GM23338 (cell line): ENCODE measurements at regions not wholly inside any gene's neighbourhood (a gene's known extent, or its start where the extent isn't known, plus 50 kb on each side); places are given as distances from the start of the nearest gene placed in this dataset.

Experiments used
- ATAC-seq: fragments of 200-7000 bp; cut with Tn5 transposase; 3 replicates; pipeline ENCODE4 v1.9.1; 2020
- DNase-seq: peaks from one replicate; pipeline ENCODE4 v3.0.0-alpha.2; 2015; ENCODE audit warnings: low spot score
- H2AFZ ChIP-seq: fragments of 200-600 bp; sonication (generic); 2 replicates; pipeline ENCODE4 v1.8.0; 2016; ENCODE audit warnings: antibody characterized with exemption, mild to moderate bottlenecking, moderate library complexity
- H3F3A ChIP-seq: fragments of 200-600 bp; sonication (generic); replicated peaks from 2 replicates; pipeline ENCODE4 v1.8.0; 2017; ENCODE audit warnings: antibody characterized with exemption, mixed run types, low read depth
- H3K27ac ChIP-seq: fragments of 200-600 bp; sonication (generic); 2 replicates; pipeline ENCODE4 v1.6.1; 2016; ENCODE audit warnings: low read depth
- H3K27me3 ChIP-seq: fragments of 200-600 bp; sonication (generic); 2 replicates; pipeline ENCODE4 v1.8.0; 2016; ENCODE audit warnings: mild to moderate bottlenecking, mixed run types, moderate library complexity; ENCODE audit not compliant: insufficient read depth
- H3K36me3 ChIP-seq: fragments of 200-600 bp; sonication (generic); 2 replicates; pipeline ENCODE4 v1.8.0; 2016; ENCODE audit warnings: mild to moderate bottlenecking; ENCODE audit not compliant: insufficient read depth
- H3K4me1 ChIP-seq: fragments of 200-600 bp; sonication (generic); 2 replicates; pipeline ENCODE4 v1.8.0; 2016; ENCODE audit warnings: mild to moderate bottlenecking, moderate library complexity; ENCODE audit not compliant: insufficient read depth
- H3K4me2 ChIP-seq: fragments of 200-600 bp; sonication (generic); 2 replicates; pipeline ENCODE4 v1.7.1; 2017; ENCODE audit warnings: mixed run types
- H3K4me3 ChIP-seq: fragments of 200-600 bp; sonication (generic); 2 replicates; pipeline ENCODE4 v1.6.1; 2016; ENCODE audit warnings: mixed run types
- H3K79me2 ChIP-seq: fragments of 200-600 bp; sonication (generic); replicated peaks from 2 replicates; pipeline ENCODE4 v1.8.0; 2017; ENCODE audit warnings: mild to moderate bottlenecking; ENCODE audit not compliant: insufficient read depth
- H3K9me2 ChIP-seq: fragments of 200-600 bp; sonication (generic); 2 replicates; pipeline ENCODE4 v1.8.0; 2017; ENCODE audit not compliant: insufficient read depth
- H4K20me1 ChIP-seq: fragments of 200-600 bp; sonication (generic); replicated peaks from 2 replicates; pipeline ENCODE4 v1.8.0; 2017; ENCODE audit warnings: mild to moderate bottlenecking; ENCODE audit not compliant: insufficient read depth
- H3K27ac Mint-ChIP-seq: 2 replicates; pipeline ENCODE4 v1.8.0; 2020; ENCODE audit warnings: inconsistent platforms, mild to moderate bottlenecking, moderate library complexity, mixed read lengths
- H3K27me3 Mint-ChIP-seq: 3 replicates; pipeline ENCODE4 v1.8.0; 2022; ENCODE audit warnings: low read depth, mild to moderate bottlenecking, moderate library complexity, mixed read lengths, inconsistent platforms; ENCODE audit not compliant: insufficient read depth, poor library complexity
- H3K36me3 Mint-ChIP-seq: 3 replicates; pipeline ENCODE4 v1.8.0; 2021; ENCODE audit warnings: low read depth, mild to moderate bottlenecking, inconsistent platforms, moderate library complexity, mixed read lengths
- H3K4me1 Mint-ChIP-seq: 3 replicates; pipeline ENCODE4 v1.8.0; 2020; ENCODE audit warnings: mild to moderate bottlenecking, inconsistent platforms, mixed read lengths
- H3K4me3 Mint-ChIP-seq: 3 replicates; pipeline ENCODE4 v1.8.0; 2021; ENCODE audit warnings: moderate library complexity, mild to moderate bottlenecking, inconsistent platforms, mixed read lengths
- H3K9me3 Mint-ChIP-seq: 3 replicates; pipeline ENCODE4 v1.8.0; 2020; ENCODE audit warnings: moderate library complexity, mild to moderate bottlenecking, inconsistent platforms, mixed read lengths
- ETS1 ChIP-seq: IDR thresholded peaks from 2 replicates; pipeline ENCODE4 v1.6.1; 2016; ENCODE audit warnings: antibody characterized with exemption
- EZH2 ChIP-seq: fragments of 200-600 bp; sonication (generic); IDR thresholded peaks from one replicate; pipeline ENCODE4 v1.8.0; 2017; ENCODE audit warnings: antibody characterized with exemption, mild to moderate bottlenecking, low read depth; ENCODE audit not compliant: unreplicated experiment
- JUNB ChIP-seq: IDR thresholded peaks from one replicate; pipeline ENCODE4 v1.6.1; 2016; ENCODE audit warnings: antibody characterized with exemption; ENCODE audit not compliant: unreplicated experiment
- NANOG ChIP-seq: IDR thresholded peaks from 2 replicates; pipeline ENCODE4 v1.6.1; 2016; ENCODE audit warnings: antibody characterized with exemption, borderline replicate concordance
- POLR2AphosphoS5 ChIP-seq: IDR thresholded peaks from 2 replicates; pipeline ENCODE4 v1.6.1; 2016; ENCODE audit warnings: antibody characterized with exemption, low read depth
- REST ChIP-seq: IDR thresholded peaks from one replicate; pipeline ENCODE4 v1.6.1; 2018; ENCODE audit warnings: antibody characterized with exemption; ENCODE audit not compliant: unreplicated experiment
- ZNF114 ChIP-seq: fragments of 250-450 bp; sonication (Bioruptor Pico); IDR thresholded peaks from 2 replicates; pipeline ENCODE4 v1.5.0; 2020; ENCODE audit warnings: mild to moderate bottlenecking, moderate library complexity
- ZNF331 ChIP-seq: fragments of 250-450 bp; sonication (Bioruptor Pico); IDR thresholded peaks from 2 replicates; pipeline ENCODE4 v1.5.0; 2020; ENCODE audit warnings: low read depth, mild to moderate bottlenecking, moderate library complexity
- TF ChIP-seq, protein P1 (sequence below), 2 experiments: fragments of 200-600 bp in 1 of 2; sonication (generic) in 1 of 2; conservative IDR thresholded peaks; 2 replicates each; pipeline versions ENCODE4 v1.5.1 to v1.6.1; 2016 to 2017; ENCODE audit warnings: antibody characterized with exemption in 2 of 2, low read depth in 2 of 2, mild to moderate bottlenecking in 2 of 2, moderate library complexity in 1 of 2

GRCh38 chr5:98637557-98637956 is 135.9 kb upstream of the RGMB start:
- H3K4me1 ChIP-seq, result peaks cover 34% of the 10 kb centered on the region
- no peak overlapping the region for H3K4me2 ChIP-seq
- TF ChIP-seq JUNB (no peak), ZNF331 (CRISPR knock-in tag) (no peak), ETS1 (no peak), REST (no peak), NANOG (no peak), POLR2AphosphoS5 (no peak), EZH2 (no peak)
- TF ChIP-seq, protein P1, sequence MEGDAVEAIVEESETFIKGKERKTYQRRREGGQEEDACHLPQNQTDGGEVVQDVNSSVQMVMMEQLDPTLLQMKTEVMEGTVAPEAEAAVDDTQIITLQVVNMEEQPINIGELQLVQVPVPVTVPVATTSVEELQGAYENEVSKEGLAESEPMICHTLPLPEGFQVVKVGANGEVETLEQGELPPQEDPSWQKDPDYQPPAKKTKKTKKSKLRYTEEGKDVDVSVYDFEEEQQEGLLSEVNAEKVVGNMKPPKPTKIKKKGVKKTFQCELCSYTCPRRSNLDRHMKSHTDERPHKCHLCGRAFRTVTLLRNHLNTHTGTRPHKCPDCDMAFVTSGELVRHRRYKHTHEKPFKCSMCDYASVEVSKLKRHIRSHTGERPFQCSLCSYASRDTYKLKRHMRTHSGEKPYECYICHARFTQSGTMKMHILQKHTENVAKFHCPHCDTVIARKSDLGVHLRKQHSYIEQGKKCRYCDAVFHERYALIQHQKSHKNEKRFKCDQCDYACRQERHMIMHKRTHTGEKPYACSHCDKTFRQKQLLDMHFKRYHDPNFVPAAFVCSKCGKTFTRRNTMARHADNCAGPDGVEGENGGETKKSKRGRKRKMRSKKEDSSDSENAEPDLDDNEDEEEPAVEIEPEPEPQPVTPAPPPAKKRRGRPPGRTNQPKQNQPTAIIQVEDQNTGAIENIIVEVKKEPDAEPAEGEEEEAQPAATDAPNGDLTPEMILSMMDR (conservative IDR thresholded peaks at IDR 0.05; ENCODE audit: low read depth in 2 of 2), result no peak
- Mint-ChIP-seq H3K4me1 (peaks cover 34% of the 10 kb centered on the region), H3K4me3 (no peak overlapping the region), H3K27me3 (peaks cover 3% of the 10 kb centered on the region), H3K27ac (no peak overlapping the region), H3K9me3 (no peaks in the 10 kb centered on the region), H3K36me3 (no peaks in the 10 kb centered on the region)
- H3F3A ChIP-seq, result no peaks in the 10 kb centered on the region
- no peaks in the 10 kb centered on the region for H3K9me2 ChIP-seq
- H3K79me2 ChIP-seq, result no peaks in the 10 kb centered on the region
- no peak overlapping the region for H3K27ac ChIP-seq
- H3K36me3 ChIP-seq, result no peaks in the 10 kb centered on the region
- ATAC-seq (no peak), DNase-seq (no peak)
- H3K27me3 ChIP-seq, result no peaks in the 10 kb centered on the region
- H3K4me3 ChIP-seq, result no peak overlapping the region
- H4K20me1 ChIP-seq, result no peaks in the 10 kb centered on the region
- no peak overlapping the region for H2AFZ ChIP-seq

GRCh38 chr5:98638111-98638510 is 135.4 kb upstream of the RGMB start:
- DNase-seq (no peak), ATAC-seq (no peak)
- Mint-ChIP-seq H3K4me1 (peaks cover 36% of the 10 kb centered on the region), H3K9me3 (no peaks in the 10 kb centered on the region), H3K27me3 (peaks cover 2% of the 10 kb centered on the region), H3K36me3 (no peaks in the 10 kb centered on the region), H3K27ac (no peak overlapping the region), H3K4me3 (no peak overlapping the region)
- Histone ChIP-seq H3K27me3 (no peaks in the 10 kb centered on the region), H3K4me2 (no peak overlapping the region), H3F3A (no peaks in the 10 kb centered on the region), H3K9me2 (no peaks in the 10 kb centered on the region), H3K4me3 (no peak overlapping the region), H3K79me2 (no peaks in the 10 kb centered on the region), H3K4me1 (peaks cover 34% of the 10 kb centered on the region), H4K20me1 (no peaks in the 10 kb centered on the region), H2AFZ (no peak overlapping the region), H3K27ac (no peak overlapping the region), H3K36me3 (no peaks in the 10 kb centered on the region)
- no peak for TF ChIP-seq NANOG
- TF ChIP-seq REST, result no peak
- TF ChIP-seq EZH2, result no peak
- TF ChIP-seq ETS1, result no peak
- no peak for TF ChIP-seq ZNF331 (CRISPR knock-in tag)
- no peak for TF ChIP-seq POLR2AphosphoS5
- TF ChIP-seq ZNF114 (CRISPR knock-in tag), result no peak
- no peak for TF ChIP-seq JUNB
